ENCODE measurements at regions not wholly inside any gene's neighbourhood (a gene's known extent, or its start where the extent isn't known, plus 50 kb on each side); places are given as distances from the start of the nearest gene placed in this dataset.

- no peak for DNase-seq
Measured at GRCh38 chr7:54701982-54702381, 57.0 kb downstream of the SEC61G start.

GRCh38 chr7:54699715-54700114 lies 59.3 kb downstream of the SEC61G start:
- DNase-seq, result no peak

- no peak for DNase-seq
Measured at GRCh38 chr7:54697659-54698186, 61.3 kb downstream of the SEC61G start.

- DNase-seq, result no peak
Measured at GRCh38 chr7:54690892-54691291, 68.1 kb downstream of the SEC61G start.

GRCh38 chr7:54690050-54690443 lies 69.0 kb downstream of the SEC61G start:
- no peak for DNase-seq

- no peak for DNase-seq
Measured at GRCh38 chr7:54689394-54690049, 69.5 kb downstream of the SEC61G start.

GRCh38 chr7:54687462-54688212 lies 71.4 kb downstream of the SEC61G start:
- no peak for DNase-seq

GRCh38 chr7:54680377-54681005 lies 78.5 kb downstream of the SEC61G start:
- no peak for DNase-seq

GRCh38 chr7:54679490-54679817 lies 79.6 kb downstream of the SEC61G start:
- DNase-seq, result no peak

GRCh38 chr7:54678763-54679489 lies 80.1 kb downstream of the SEC61G start:
- DNase-seq, result peak in 1 of 2 experiments; percentile 3

GRCh38 chr7:54674891-54675290 lies 84.1 kb downstream of the SEC61G start:
- DNase-seq, result no peak

- no peak for DNase-seq
Measured at GRCh38 chr7:54672519-54672918, 86.5 kb downstream of the SEC61G start.

GRCh38 chr7:54664235-54665228 lies 94.5 kb downstream of the SEC61G start:
- no peak for DNase-seq

- no peak for DNase-seq
Measured at GRCh38 chr7:54663603-54664234, 95.3 kb downstream of the SEC61G start.

GRCh38 chr7:54663186-54663585 lies 95.8 kb downstream of the SEC61G start:
- no peak for DNase-seq

GRCh38 chr7:54662701-54663100 lies 96.3 kb downstream of the SEC61G start:
- DNase-seq, result no peak

- no peak for DNase-seq
Measured at GRCh38 chr7:54653905-54654304, 105.1 kb downstream of the SEC61G start.

GRCh38 chr7:54643064-54643463 lies 100.9 kb downstream of the VSTM2A start:
- no peak for DNase-seq

- DNase-seq, result no peak
Measured at GRCh38 chr7:54637712-54638396, 95.7 kb downstream of the VSTM2A start.

- no peak for DNase-seq
Measured at GRCh38 chr7:54632696-54633095, 90.5 kb downstream of the VSTM2A start.

GRCh38 chr7:54629771-54630170 lies 87.6 kb downstream of the VSTM2A start:
- no peak for DNase-seq

All from AML-193 (cell line).